ENCODE measurements at regions not wholly inside any gene's neighbourhood (a gene's known extent, or its start where the extent isn't known, plus 50 kb on each side); places are given as distances from the start of the nearest gene placed in this dataset.

- no peak for TF ChIP-seq CTCF (IDR thresholded peaks at IDR 0.05; ENCODE audit: borderline replicate concordance)
- Histone ChIP-seq H3K27ac (replicated peaks) (no peak overlapping the region), H3K27me3 (ENCODE audit: low read depth) (no peaks in the 10 kb centered on the region), H3K36me3 (no peaks in the 10 kb centered on the region), H3K9me3 (replicated peaks) (no peaks in the 10 kb centered on the region), H3K4me3 (no peak overlapping the region), H3K4me1 (no peaks in the 10 kb centered on the region)
- DNase-seq = no peak
- intact Hi-C loops (cut with micrococcal nuclease) = no loop called here
Measured at GRCh38 chr6:93896081-93896480, 476.7 kb upstream of the EPHA7 start.

- intact Hi-C loops (cut with micrococcal nuclease) = no loop called here
- Histone ChIP-seq H3K27ac (replicated peaks) (no peak overlapping the region), H3K27me3 (ENCODE audit: low read depth) (no peaks in the 10 kb centered on the region), H3K4me3 (no peak overlapping the region), H3K36me3 (no peaks in the 10 kb centered on the region), H3K4me1 (no peaks in the 10 kb centered on the region), H3K9me3 (replicated peaks) (no peaks in the 10 kb centered on the region)
- no peak for DNase-seq
- no peak for TF ChIP-seq CTCF (IDR thresholded peaks at IDR 0.05; ENCODE audit: borderline replicate concordance)
Measured at GRCh38 chr6:93894521-93894920, 475.2 kb upstream of the EPHA7 start.

GRCh38 chr6:93889713-93890112 is 470.4 kb upstream of the EPHA7 start:
- Histone ChIP-seq H3K4me3 (no peak overlapping the region), H3K4me1 (no peaks in the 10 kb centered on the region), H3K27ac (replicated peaks) (no peak overlapping the region), H3K27me3 (ENCODE audit: low read depth) (no peaks in the 10 kb centered on the region), H3K9me3 (replicated peaks) (no peaks in the 10 kb centered on the region), H3K36me3 (no peaks in the 10 kb centered on the region)
- intact Hi-C loops (cut with micrococcal nuclease) = no loop called here
- TF ChIP-seq CTCF (IDR thresholded peaks at IDR 0.05; ENCODE audit: borderline replicate concordance) = no peak
- DNase-seq = no peak

GRCh38 chr6:93886416-93886815 is 467.1 kb upstream of the EPHA7 start:
- no peak for DNase-seq
- H3K27me3 ChIP-seq (ENCODE audit: low read depth) = no peaks in the 10 kb centered on the region
- no peaks in the 10 kb centered on the region for H3K4me1 ChIP-seq
- no peak for TF ChIP-seq CTCF (IDR thresholded peaks at IDR 0.05; ENCODE audit: borderline replicate concordance)
- H3K4me3 ChIP-seq = no peak overlapping the region
- H3K27ac ChIP-seq (replicated peaks) = no peak overlapping the region
- intact Hi-C loops (cut with micrococcal nuclease) = no loop called here
- no peaks in the 10 kb centered on the region for H3K36me3 ChIP-seq
- no peaks in the 10 kb centered on the region for H3K9me3 ChIP-seq (replicated peaks)

- Histone ChIP-seq H3K36me3 (no peaks in the 10 kb centered on the region), H3K27ac (replicated peaks) (no peak overlapping the region), H3K9me3 (replicated peaks) (peaks cover 11% of the 10 kb centered on the region), H3K27me3 (ENCODE audit: low read depth) (no peaks in the 10 kb centered on the region), H3K4me3 (no peak overlapping the region), H3K4me1 (no peaks in the 10 kb centered on the region)
- intact Hi-C loops (cut with micrococcal nuclease) = no loop called here
- no peak for DNase-seq
- no peak for TF ChIP-seq CTCF (IDR thresholded peaks at IDR 0.05; ENCODE audit: borderline replicate concordance)
Measured at GRCh38 chr6:93859971-93860370, 440.6 kb upstream of the EPHA7 start.

GRCh38 chr6:93858213-93858612 is 438.9 kb upstream of the EPHA7 start:
- Histone ChIP-seq H3K4me3 (no peak overlapping the region), H3K27me3 (ENCODE audit: low read depth) (no peaks in the 10 kb centered on the region), H3K4me1 (no peaks in the 10 kb centered on the region), H3K36me3 (no peaks in the 10 kb centered on the region), H3K27ac (replicated peaks) (no peak overlapping the region), H3K9me3 (replicated peaks) (peaks cover 16% of the 10 kb centered on the region)
- DNase-seq = no peak
- TF ChIP-seq CTCF (IDR thresholded peaks at IDR 0.05; ENCODE audit: borderline replicate concordance) = no peak
- intact Hi-C loops (cut with micrococcal nuclease) = no loop called here

Measured in left ventricle myocardium inferior (tissue), 1 donor.